Stimulated activated CD4-positive, alpha-beta T cell treated with anti-CD3 and anti-CD28 coated beads, Interleukin-2, amount 100 ng/mL, for 48 hours (primary cell): ENCODE measurements at regions not wholly inside any gene's neighbourhood (a gene's known extent, or its start where the extent isn't known, plus 50 kb on each side); places are given as distances from the start of the nearest gene placed in this dataset.
"Not testable (repeated sequence)": the region's sequence is repeated elsewhere in the genome, so short reads cannot be mapped to it uniquely, and the experiment has no call there.

ENCODE experiments used
- DNase-seq, 2 donors: peaks; one replicate each; pipeline ENCODE4 v3.0.0-alpha.2; 2020

DNA sequence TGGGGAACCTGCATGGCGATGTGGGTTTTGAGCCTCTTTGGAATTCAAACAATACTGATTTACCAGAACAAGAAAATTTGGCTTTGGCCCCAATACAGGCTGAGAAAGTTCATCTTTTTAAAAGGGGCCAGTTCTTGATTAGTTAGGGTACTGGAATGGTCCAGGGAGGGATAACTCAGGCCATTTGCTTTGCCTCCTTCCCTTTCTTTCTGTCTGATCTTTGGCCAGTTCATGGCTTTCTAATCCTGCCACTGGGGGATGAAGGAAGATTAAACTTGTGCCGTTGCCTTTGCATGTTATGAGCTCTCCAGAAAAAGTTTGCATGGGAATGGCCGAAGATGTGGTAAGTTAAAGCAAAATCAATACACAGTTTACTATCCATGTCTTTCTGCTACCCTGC, 78.4 kb downstream of the ADAMTS15 start:
- DNase-seq, result no peak

DNA sequence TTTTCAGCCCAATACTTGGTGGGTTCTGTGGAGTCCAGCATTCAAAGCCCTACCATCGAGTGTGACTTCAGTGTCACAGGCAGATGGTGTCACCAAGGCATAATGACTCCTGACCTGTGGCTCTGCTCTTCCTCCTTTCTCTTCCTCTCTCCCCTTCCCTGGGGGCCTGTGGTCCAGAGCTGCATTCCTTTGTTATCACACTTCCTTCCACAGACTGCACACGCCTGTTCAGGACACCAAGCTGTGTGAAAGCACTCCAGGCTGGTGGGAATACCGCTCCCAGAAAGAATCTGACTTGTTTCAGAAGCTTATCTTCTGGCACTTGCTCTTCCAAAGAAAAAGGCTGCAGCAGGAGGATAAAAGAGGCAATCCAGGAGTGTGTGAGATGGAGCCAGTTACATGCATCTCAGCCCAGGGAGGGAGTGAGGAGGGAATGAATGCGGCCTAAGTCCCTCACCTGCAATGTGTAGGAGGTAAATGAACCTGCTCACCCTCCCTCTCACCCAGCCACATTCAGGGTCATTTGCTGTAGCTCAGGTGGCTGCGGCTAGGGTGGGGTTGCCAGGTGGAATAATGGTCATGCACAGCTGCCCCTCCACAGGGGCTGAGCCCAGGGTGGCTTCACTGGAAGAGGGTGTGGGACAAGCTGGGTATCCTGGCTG, 79.3 kb downstream of the ADAMTS15 start:
- DNase-seq, result no peak

DNA sequence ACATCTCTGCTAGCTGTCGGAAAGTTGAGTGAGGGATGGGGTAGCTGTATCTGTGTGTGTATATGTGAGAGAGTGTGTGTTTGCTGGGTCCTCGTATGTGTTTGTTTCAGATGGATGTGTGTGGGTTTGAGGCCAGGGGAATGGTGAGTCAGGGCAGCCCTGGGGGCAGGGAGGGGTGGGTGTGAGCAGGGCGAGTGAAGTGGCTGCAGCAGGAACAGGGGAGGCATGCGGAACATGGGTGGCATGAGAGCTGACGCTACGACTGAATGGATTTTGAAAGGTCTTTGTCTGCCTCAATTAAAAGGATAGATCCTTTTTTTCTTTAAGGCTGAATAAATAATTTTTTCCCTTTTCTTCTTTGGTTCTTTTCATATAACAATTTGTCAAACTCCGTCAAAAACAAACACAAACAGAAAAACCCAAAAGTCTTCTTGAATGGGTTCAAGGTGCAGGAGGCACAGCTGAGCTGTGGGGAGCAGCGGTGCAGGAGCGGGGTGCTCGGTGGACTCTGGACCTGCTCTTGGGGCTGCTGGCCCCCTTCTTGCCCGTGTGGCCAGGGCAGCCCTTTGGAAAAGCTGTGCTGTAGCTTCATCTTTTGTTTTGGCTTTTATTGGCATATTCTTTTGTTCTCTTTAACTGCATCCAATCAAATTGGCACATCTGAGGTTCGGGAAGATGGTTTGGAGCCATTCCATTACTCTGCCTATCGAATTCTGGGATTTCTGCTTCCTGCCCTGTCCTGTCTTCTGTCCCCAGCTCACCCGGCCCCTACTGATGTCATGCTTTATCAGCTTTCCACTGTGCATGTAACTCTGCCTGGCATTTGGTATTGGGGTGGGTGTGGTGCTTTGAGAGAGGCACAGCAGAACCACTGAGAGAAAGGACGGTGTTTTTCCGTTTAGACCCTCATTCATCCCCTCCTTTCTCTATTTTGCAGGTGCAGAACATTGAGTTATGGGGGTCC, 80.1 kb downstream of the ADAMTS15 start:
- DNase-seq, result no peak

DNA sequence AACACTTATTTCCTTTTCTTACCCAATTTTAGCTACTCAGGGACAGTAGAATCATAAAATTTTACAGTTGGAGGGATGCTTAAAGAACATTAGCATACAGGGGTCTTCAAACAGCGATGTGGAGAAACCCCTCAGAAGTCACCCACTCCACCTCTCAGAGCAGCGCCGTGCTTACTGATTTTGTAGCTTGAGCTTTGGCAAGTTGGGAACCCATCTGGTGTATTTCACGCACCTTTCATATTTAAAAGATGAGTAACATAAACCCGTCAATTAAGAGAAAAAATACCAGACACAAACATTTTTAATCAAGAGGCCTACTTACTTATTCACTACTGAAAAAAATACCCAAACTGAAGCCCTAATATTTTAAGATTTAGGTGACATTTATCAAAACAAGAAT, 80.9 kb downstream of the ADAMTS15 start:
- DNase-seq, result no peak

DNA sequence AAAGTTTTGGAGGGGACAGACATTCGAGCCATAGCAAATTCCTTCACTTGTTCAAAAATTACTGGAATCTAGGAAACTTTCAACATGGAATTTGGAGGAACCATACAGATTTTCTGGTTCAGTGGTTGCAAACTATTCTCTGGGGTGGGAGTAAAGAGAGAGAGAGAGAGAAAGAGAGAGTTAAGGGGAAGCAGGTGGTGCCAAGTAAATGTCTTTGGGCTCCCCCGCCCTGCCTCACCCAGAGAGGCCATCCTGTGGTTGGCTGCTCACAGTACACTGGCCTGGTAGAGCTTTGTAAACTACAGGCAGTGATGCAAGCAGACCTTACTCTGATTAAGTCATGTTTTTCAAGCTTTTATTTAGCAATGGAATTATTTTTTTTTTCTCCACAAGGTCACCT, 82.6 kb downstream of the ADAMTS15 start:
- no peak for DNase-seq

DNA sequence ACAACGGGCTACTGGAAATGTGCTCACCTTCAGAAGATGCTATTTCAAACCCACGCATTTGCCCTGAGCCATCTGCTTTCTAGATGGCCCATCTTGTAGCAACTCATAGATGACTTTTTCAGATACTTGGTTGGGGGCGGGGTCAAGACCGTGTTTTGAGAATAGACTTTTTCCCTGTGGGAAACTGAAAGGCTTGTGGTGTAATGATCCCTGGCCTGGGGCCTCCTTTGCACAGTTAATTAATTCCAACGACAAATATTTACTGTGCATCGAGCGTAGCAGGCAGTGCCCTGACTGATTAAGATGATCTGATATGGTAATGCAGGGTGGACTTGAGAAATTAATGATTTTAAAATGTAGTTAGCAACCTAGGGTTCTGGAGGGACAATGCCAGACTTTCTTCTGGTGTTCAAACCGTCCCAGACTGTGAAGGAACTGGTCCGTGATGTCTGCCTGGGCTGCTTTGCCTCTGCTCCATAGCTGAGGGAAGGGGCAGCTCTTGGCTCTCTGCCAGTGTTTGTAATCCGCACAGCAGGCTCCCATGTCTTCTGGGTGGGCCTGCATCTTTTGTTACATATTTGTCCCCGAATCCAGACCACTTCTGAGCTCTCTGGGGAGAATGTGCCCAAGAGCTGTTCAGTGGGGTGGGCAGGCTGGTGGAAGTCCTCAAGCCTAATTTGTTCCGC, 84.8 kb downstream of the ADAMTS15 start:
- no peak for DNase-seq

DNA sequence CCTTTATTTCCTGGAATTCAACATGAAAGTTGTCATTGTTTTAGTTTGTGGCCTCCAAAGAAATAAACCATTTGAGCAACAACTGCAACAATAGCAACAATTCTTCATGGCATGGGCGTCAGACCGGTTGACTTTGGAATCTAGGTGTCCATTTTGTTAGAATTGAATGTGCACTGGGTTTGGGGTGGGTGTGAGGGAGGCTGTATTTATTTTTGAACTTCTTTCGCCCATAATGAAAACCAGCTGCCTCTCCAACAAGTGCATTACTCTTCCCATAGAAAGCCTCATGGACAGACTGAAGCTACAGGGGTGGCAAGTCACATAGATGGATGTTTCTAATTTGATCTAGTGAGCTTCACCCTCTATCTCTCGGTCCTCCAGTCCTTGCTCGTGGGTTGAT, 85.4 kb downstream of the ADAMTS15 start:
- no peak for DNase-seq

DNA sequence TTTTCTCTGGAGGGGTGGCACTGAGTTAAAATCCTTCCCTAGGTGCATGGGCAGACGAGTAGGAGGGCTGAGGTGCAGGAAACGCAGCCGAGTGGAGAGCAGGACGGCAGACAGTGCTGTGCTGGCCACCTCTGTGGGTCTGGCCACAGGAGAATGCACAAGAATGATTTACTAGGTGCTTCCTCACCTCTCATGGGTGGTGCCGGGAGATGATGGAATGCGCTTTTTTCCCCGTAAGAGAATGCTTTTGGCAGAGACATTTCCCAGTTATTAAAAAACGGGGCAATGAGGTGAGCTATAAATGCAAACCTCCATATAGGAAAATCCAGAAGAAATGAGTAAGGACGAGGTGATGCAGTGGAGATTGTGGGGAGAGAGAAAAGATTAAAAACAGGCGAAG, 86.1 kb downstream of the ADAMTS15 start:
- DNase-seq, result no peak

DNA sequence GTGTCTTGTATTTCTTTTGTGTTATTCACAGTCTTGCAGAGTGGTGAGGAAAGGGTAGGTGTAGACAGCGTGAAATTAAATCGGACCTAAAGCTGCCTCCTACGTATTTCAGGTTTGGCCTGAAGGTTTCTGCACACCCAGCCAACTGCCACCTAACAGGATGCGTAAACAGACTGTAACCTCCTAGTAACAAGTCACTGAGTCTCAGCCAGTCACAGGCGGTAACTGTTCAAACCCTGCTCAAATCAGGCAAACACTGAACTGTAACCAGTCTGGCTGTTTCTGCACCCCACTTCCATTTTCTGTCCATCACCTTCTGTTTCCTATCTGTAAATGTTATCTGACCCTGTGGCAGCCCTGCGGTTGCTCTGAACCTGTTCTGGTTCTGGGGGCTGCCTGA, 87.1 kb downstream of the ADAMTS15 start:
- no peak for DNase-seq

DNA sequence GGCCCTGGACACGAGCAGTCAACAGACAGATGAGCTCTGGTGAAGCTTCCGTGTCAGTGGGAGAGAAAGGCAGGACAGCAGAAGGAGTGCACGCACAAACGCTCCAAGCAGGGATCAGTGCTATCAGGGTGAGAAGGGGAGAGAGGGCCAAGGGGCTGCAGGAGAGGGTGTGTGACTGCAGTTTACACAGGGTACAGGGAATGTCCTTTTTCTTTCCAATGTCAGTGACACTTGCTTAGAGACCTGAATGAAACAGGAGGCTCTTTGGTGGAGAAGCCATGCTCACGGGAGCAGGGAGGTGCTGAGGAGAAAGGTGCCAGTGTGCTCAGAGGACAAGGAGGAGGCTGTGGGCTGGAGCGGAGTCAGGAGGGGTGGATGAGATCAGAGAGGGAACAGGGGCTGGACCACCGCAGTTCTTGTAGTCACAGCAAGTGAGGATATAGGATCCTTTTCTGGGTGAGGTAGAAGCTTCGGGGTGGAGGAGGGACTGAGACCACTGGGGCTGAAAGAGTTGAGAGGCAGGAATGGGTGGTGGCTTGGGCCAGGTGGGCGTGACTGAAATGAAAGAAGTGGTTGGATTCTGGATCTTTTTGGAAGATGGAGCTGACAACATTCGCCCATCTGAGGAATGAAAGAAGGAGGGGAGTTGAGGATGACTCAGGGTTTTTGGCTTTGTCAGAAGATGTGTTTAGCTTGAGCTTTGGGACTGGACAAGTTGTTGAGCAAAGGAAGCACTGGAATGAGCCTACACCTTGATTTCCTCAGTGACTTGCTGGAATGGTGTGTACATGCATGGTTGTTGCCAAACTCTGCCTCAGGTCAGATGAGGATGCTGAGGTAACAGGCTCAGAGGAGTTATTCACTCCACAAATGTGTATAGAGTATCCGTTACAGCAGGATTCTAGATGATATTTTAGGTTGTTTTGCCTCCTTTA, 87.9 kb downstream of the ADAMTS15 start:
- no peak for DNase-seq

DNA sequence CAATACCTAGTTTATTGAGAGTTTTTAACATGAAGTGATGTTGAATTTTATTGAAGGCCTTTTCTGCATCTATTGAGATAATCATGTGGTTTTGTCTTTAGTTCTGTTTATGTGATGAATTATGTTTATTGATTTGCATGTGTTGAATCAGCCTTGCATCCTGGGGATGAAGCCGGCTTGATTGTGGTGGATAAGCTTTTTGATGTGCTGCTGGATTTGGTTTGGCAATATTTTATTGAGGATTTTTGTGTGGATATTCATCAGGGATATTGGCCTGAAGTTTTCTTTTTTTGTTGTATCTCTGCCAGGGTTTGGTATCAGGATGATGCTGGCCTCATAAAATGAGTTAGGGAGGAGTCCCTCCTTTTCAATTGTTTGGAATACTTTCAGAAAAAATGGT, 91.2 kb downstream of the ADAMTS15 start:
- DNase-seq, result not testable (repeated sequence)

DNA sequence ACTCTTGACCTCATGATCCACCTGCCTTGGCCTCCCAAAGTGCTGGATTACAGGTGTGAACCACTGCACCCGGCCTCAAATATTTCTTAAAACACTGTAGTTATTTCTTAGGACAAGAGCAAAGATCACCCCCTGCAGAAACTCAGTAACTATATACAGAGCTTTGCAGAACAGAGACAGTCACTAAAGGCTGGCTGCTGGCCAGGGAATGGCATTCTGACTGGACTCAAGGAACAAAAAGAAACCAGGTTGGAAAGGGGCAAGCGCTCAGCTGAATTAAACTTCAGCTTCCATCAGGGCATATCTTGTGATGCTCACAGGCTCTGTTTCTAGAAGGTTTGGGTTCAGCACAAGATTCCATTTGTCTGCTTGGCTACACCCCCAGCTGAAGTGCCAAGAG, 95.8 kb downstream of the ADAMTS15 start:
- no peak for DNase-seq

DNA sequence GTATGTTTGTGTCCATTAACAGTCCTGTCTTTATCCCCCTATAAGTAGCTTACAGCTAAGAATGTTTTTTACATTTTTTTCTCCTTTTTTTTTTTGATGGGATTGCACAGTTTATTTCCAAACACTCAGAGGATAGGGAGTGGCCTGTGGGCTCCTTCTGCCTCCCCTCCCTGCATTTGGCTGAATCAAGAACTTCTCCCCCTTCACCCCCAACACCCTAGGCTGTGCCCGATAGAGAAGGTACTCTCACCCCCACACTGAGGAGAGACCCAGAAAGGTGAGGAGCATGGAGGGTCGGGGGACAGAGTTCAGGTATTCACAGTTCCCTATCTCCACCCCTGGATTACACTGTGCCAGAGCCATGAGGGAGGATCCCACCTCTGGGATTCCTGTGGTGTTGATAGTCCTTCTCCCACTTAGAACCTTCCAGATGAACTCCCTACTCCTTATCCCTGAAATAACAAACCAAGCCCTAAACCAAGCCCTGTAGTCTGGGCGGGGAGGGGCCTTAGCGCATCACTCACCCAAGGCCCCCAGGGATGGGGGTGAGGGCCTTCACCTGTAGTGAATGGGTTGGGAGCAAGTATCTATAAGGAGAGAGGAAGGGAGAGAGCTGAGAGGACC, 97.1 kb downstream of the ADAMTS15 start:
- no peak for DNase-seq

DNA sequence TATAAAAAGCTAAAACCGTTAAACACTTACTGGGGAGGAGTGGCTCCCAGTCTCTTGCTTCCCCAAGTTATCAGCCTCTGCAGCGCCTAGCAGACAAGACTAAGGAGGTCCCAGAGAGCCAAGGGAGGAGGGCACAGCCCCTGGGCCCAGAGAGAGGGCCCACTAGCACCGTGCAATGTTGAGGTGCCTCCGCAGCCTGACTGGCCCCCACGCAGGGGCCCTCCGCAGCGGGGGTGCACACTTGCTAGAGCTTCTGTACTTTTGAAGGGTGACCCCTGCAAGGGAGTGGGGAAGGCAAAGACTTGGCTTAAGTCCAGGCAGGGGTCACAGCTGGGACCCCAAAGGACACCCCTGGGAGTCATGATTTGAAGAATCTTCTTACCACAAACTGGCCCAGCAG, 98.0 kb downstream of the ADAMTS15 start:
- DNase-seq, result no peak

DNA sequence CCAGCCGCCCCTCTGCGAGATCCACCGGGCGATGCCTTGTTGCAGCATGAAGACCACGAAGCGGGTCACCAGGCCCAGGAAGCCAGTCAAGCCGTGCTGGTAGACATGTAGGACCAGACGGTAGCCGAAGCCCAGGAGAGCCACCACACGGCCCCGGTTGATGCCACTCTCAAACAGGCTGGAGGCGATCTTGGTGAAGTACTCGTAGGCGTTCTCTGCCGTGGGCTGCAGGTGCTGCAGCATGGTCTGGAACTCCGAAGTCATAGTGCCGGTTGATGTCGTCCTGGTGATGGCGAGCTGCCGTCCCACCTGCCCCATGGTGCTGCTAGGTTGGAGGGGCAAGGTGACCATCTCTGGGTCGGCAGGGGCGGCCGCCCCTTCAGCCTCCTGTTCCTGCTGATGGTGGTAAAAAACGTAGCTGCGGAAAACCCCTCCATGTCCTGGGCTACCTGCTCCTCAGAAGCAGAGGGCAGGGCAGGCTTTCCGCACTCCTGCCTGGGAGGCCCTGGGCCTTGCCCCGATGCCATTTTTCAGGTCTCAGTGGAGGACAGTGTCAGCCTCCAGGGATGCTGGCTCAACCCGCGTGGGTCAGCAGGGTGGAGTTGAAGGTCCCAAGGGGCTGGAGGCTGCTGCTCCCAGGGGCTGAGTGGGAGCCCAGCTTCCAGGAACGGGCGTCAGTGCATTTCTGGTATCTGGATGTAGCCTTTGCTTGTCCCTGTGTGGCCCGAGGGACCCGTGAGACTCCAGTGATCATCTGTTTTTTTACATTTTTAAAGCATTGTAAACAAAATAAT, 98.7 kb downstream of the ADAMTS15 start:
- no peak for DNase-seq

DNA sequence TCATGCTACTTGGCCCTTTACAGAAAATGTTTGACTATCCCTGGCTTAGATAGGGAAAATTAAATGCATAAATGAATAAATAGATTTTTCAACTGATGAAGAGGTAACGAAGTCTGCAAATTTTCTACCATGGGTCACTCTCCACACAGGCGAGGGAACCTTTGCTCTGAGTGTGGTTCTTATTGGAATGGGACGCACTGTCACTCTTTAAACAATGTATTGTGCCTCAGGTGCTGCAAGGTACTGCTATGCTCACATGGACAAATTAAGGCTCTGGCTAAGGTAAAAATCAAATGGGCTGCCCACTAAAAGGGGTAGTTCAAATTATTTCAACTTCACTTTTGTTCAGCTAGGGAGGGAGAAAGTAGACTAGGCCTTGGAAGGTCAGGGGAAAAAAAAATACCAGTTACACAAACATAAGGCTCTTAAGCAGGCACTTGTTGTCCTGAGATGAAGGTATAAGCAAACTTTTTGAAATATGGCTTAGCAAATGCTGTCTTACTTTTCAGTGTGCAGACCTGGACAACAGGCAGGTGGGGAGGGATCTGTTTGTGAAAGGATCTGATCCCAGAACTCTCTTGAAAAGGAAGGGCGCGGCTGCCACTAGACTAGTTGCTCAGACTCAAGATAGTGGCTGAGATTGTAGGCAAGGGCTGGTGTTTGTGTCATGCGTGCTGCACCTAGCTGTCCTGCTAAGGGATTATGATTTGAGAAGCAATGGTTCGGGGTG, 99.5 kb downstream of the ADAMTS15 start:
- DNase-seq, result no peak

DNA sequence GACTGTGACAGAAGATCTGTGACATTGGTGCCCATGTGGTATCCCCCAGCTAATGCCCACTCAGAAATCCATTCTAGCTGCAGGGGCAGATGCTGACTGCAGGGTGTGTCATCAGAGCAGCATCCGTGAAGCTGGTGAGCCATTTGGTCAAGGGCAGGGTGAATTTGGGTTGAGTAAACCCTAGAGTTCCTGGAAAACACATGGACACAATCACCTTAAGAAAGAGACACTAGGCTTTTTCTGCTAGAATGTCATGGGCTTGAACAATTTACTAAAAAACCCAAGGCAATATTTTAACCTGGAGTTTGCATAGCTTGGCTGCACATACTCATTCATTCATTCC, 100.0 kb downstream of the ADAMTS15 start:
- DNase-seq, result no peak

DNA sequence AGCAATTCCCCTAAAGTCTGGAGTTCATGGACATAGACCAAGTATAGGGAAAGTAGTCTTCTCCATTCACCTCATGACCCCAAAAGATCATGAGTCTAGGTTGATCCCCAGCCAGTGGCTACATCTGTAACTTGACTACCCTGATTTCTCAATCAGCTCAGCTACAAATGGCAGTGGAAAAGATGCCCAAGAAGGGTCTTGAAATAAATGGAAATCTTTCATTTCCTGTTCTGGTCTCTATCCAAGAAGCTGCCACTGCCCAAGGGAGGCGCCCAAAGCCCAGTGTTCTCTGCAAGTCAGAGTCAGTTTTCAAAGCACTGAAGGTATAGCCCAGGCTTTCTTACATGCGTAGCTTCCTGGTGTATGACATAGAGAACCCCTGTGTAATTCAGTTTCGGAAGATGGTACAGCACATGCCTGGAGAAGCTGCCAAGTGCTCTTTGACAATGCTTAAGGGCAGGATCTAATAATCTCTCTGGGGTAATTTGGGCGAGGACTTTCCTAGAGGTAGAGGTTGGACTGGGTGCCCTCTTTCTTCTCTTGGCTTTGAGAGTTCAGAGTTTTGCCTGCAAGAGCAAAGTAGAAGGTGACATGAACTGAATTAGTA, 101.1 kb downstream of the ADAMTS15 start:
- DNase-seq, result no peak

DNA sequence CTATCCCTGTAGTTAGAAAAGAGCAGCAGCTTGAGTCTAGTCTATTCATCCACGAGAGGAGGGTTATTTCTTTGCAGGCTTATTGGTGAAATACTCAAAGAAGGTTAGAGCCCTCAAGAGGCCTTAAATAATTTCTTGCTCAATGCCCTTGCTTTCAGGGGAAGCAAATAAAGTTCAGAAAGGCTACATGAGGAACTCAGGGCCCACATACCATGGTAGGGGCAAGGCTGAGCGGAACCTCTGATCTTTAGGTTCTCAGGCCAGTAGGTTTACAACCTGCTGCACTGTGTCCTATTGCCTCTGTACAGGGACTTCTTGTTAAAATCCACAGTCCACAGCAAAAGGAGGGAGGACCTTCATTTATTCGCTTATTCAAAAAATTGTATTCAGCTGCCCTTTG, 101.7 kb downstream of the ADAMTS15 start:
- no peak for DNase-seq

DNA sequence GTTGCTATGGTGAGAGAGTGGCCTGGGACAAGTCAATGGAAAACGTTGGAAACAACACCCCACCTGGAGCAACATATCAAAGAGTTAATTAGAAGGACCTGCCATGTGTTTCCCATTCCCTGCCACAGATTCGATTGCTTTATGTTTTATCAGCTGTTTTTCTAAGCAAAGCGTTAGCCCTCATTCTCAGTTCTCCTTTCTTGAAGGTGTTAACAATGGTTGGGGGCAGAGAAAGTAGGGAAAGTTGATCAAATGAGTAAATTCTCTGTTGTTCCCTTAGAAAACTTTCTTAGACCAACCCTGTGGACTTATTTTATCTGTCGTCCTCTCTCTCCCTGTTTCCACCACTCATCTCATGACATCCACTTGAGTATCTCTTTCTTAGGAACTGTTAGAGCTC, 102.5 kb downstream of the ADAMTS15 start:
- DNase-seq, result no peak
